Astrocyte (in vitro differentiated cells and primary cell): ENCODE measurements at regions not wholly inside any gene's neighbourhood (a gene's known extent, or its start where the extent isn't known, plus 50 kb on each side); places are given as distances from the start of the nearest gene placed in this dataset.

Experiments
- CTCF ChIP-seq: IDR thresholded peaks from 2 replicates; pipeline ENCODE4 v1.5.1; 2011; ENCODE audit warnings: low read depth, mild to moderate bottlenecking, inconsistent platforms, low read length, moderate library complexity; ENCODE audit not compliant: insufficient read depth
- EZH2 ChIP-seq: IDR thresholded peaks from 2 replicates; pipeline ENCODE4 v1.6.1; 2012; ENCODE audit warnings: mild to moderate bottlenecking, low read length, inconsistent platforms; ENCODE audit not compliant: insufficient read depth

GRCh38 chr1:229028544-229028943, 242.4 kb upstream of the RAB4A start:
- TF ChIP-seq EZH2 (no peak), CTCF (no peak)
